HG03521 (cell line): ENCODE measurements at regions not wholly inside any gene's neighbourhood (a gene's known extent, or its start where the extent isn't known, plus 50 kb on each side); places are given as distances from the start of the nearest gene placed in this dataset.
"Not testable (repeated sequence)": the region's sequence is repeated elsewhere in the genome, so short reads cannot be mapped to it uniquely, and the experiment has no call there.

Experiments
- ATAC-seq: cut with Tn5 transposase; IDR thresholded peaks from one replicate; pipeline ENCODE4 v1.9.1; 2021; ENCODE audit warnings: mild to moderate bottlenecking, moderate library complexity; ENCODE audit not compliant: unreplicated experiment

- ATAC-seq: not testable (repeated sequence)
These were observed 54.4 kb upstream of the MUCL1 start for GRCh38 chr12:54799966-54800365.

- ATAC-seq: no peak
These were observed 55.7 kb upstream of the MUCL1 start for GRCh38 chr12:54798651-54799050.

DNA sequence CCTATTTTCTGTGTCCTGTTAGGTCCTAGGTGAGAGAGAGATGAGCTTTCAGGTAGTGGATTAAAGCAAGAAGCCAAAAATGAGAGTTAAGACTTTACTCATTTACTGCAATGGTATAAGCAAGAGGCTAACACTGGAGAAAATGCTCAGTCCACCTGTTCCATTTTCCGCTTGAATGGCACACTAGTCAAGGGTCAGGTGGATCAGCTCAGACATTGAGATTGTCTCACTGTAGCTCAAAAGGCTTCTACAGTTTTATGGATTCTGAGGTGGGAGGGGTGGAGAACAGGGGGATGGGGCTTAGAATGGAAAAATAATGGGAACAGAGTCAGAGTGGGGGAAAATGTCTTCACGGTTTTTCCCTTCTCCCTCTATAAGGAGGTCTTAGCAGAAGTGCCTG, 57.3 kb upstream of the MUCL1 start:
- ATAC-seq: no peak

DNA sequence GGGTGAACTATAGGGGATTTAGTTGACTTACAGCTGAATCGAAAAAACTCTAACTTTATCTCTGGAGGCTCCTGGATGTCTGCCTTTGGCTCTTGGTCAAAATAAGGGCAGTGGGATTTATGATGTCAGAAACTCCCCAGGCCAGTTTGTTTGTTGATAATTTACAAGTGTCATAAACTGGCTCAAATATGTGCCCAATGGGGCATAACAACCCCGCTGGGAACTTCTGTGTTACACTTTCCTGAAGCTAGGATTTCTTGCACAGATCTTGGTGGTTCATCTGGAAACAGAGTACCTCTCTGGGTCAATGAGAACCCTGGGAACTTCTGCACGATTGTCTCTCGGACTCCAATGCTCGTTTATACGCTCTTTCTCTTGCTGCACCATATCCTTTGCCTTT, 58.7 kb upstream of the MUCL1 start:
- ATAC-seq: no peak

- ATAC-seq: no peak
These were observed 68.2 kb upstream of the MUCL1 start for GRCh38 chr12:54786081-54786480.

DNA sequence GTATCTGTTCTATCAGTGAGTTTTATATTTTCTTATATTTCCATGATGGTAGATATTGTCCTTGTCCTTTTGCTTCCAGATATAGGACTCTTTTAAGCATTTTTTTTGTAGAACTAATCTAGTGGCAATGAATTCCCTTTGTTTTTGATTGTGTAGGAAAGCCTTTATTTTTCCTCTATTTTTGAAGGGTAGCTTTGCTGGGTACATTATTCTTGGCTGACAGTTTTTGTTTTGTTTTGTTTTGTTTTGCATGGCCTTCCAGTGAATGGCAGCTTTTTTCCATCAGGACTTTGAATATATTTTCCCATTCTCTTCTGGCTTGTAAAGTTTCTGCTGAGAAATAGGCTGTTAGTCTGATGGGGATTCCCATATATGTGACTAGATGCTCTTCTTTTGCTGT, 70.2 kb upstream of the MUCL1 start:
- ATAC-seq: no peak

DNA sequence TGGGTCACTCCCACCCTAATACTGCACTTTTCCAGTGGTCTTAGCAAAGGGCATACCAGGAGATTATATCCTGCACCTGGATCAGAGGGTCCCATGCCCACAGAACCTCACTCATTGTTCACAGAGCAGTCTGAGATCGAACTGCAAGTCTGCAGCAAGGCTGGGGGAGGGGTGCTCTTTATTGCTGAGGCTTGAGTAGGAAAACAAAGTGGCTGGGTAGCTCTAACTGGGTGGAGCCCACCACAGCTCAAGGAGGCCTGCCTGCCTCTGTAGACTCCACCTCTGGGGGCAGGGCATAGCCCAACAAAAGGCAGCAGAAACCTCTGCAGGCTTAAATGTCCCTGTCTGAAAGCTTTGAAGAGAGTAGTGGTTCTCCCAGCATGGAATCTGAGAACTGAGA, 77.3 kb upstream of the MUCL1 start:
- not testable (repeated sequence) for ATAC-seq

- no peak for ATAC-seq
These were observed 80.7 kb upstream of the MUCL1 start for GRCh38 chr12:54773593-54773992.

DNA sequence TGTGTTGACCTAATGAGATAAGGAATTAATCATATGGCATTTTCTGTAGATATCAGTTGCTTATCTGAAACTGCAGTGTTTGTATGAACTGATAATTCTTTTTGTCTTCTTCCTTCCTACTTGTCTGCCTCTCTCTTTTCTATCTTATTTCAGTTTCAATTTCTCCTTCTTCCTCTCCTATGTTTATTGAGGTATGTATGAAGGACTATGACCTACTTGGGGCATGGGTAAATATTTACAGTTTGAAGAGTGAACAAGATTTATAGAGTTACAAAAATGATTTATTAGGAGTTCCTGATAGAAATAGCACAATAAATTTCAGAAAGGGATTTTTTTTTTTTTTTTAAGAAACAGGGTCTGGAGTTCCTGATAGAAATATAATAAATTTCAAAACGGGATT, 88.7 kb upstream of the MUCL1 start:
- ATAC-seq: no peak

GRCh38 chr12:54762390-54762789, 91.9 kb upstream of the MUCL1 start:
- no peak for ATAC-seq

DNA sequence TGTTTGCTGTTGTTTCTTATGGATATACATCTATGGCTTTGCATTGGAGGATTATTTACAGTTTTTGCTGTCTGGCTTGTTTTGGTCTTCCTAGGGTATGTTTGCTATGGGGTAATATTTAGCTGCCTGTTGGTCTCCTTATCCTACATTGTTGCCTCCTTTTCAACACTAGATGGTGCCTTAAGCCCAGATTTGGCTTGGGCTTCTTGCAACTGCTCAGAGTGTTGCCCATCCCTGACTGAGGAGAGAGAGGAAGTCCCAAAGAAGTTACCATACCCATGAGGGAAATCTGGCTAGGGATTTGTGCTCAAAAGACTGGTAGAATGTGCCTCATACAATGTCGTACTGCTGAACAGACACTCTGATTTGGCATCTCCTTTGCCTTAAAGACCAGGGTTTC, 94.6 kb upstream of the MUCL1 start:
- ATAC-seq: no peak

GRCh38 chr12:54751493-54751892, 102.8 kb upstream of the MUCL1 start:
- no peak for ATAC-seq

DNA sequence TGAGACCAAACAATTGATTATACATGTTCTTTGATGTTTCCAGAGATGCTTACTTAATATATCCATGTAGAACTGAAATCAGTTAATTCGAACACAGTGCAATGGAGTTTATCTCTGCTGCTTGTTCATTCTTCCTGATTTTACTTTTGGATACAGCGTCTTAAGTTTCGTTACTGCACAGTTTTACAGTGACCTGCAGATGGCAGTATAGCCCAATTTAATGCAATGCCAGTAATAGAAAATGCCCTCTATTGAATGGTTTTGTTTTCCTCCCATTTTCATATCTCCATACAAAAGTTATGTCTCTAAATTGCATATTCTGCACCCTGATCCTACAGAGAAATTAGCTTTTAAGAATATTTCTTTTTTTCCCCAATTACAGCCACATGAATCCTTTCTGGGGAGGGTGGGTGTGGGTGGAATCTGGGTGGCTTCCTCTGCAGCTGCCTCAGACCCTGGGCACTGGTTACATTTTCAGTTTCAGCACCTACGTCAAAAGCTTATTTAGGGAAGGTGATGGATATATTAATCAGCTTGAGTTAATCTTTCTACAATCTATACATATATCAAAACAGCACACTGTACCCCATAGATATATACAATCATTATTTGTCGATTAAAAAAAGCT, 101.1 kb upstream of the DCD start:
- peak; percentile 77 for ATAC-seq

DNA sequence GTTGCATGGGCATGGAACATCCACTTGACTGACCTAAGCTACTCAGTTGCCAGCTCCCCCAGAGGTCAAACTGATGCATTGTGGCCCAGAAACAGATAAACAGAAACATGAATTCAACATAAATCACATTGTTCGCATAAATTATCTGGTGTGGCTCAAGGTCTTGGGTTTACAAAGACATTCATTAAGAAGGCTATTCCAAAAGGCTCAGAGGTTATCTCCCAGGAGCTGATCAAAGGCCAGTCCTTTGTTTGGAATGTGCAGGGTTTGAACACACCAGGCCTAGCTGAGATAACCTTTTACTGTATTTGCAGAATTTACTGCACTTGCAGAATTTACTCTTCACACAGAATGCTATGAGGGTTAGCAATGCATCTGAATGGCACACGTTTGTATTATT, 96.4 kb upstream of the DCD start:
- ATAC-seq: no peak

DNA sequence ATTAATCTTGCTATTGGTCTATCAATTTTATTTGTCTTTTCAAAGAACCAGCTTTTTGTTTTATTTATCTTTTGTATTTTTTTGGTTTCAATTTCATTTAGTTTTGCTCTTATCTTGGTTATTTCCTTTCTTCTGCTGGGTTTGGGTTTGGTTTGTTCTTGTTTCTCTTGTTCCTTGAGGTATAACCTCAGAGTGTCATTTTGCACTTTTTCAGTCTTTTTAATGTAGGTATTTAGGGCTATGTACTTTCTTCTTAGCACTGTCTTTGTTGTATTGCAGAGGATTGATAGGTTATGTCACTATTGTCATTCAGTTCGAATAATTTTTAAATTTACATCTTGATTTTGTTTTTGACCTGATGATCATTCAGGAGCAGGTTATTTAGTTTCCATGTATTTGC, 92.7 kb upstream of the DCD start:
- no peak for ATAC-seq

DNA sequence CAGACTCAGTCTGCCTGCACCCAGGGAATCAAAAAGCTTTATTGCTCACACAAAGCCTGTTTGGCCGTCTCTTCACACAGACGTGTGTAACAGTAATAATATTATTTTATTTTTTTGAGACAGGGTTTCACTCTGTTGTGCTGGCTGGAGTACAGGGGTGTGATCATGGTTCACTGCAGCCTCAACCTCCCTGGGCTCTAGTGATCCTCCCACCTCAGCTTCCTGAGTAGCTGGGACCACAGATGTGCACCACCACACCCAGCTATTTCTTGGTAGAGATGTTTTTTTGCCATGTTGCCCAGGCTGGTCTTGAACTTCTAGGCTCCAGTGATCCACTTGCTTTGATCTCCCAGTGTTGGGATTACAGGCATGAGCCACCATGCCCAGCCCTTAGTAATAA, 88.4 kb upstream of the DCD start:
- ATAC-seq: no peak

DNA sequence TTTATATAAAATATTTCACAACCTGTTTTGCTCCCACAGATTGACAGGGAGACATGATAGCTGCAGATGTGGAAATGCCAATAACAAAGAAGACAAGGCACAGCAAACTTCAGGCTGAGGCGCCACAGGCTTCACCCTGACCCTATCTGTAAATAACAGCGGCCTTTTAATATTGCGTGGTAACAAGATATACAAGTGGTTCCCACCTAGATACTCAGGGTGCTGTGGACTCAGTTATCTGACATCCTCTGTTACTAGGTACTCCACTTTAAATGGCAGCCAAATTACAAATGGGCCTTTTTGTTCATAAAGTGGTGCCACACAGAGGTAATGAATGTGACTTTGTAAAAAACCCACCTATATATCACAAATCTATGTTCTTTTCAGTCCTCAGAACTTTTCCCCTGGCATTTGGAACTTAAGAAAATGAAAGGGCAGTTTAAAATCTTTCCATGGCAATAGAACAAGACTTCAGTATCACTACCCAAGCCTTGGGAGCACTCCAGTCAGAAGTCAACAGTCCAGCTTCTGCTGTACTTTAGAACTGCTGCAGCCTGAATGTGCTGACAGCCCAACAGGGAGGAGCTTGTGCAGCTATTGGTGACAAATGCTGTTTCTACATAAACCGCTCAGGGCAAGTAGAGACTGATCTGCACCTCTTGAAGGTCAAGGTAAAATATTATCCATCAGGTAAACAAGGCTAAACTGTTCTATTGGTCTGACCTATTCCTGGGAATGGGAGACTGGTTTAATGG, 86.2 kb upstream of the DCD start:
- ATAC-seq: no peak

- no peak for ATAC-seq
These were observed 77.2 kb upstream of the DCD start for GRCh38 chr12:54725233-54725843.

DNA sequence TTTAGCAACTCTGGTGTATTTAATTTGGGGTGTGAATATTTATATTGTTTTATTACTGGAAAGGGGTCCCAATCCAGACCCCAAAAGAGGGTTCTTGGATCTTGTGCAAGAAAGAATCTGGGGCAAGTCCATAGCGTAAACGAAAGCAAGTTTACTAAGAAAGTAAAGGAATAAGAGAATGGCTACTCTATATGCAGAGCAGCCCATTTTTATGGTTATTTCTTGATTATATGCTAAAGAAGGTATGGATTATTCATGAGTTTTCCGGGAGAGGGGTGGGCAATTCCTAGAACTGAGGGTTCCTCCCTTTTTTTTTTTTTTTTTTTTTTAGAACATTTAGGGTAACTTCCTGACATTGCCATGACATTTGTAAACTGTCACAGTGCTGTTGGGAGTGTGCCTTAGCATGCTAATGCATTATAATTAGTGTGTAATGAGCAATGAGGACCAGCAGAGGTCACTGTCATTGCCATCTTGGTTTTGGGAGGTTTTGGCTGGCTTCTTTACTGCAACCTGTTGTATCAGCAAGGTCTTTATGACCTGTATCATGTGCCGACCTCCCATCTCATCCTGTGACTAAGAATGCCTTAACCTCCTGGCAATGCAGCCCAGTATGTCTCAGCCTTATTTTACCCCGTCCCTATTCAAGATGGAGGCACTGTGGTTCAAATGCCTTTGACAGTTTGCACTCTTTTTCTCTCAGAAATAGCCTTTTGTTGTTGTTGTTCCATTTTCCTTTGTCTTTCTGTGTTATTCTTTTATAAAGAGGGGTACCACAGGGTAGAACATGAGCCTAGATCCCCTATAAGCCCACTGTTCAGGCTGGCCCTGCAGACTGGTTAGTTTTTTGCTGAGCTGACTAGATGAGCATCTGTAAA, 75.5 kb upstream of the DCD start:
- peak; percentile 64 for ATAC-seq

GRCh38 chr12:54721312-54721711, 73.1 kb upstream of the DCD start:
- ATAC-seq: no peak

DNA sequence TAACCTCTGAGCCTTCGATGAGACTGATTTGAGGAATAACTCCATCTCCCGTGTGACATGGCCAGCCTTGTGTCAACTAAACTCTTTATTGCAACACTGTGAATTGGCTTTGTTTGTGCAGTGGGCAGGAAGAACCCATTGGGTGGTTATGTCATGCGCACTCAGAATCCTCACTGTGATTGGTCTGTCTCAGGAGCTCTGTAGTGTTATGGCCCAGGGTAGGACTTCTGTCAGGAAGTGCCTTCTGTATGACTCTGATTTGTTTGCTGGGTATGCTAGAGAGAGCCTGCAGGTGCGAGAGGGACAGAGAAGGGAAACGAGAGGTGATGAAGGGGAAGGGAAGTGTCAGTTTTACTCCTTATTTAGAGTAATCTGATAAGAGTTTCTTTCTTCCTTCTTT, 71.5 kb upstream of the DCD start:
- no peak for ATAC-seq
